Esophagus squamous epithelium (tissue), 4 donors: ENCODE measurements at regions not wholly inside any gene's neighbourhood (a gene's known extent, or its start where the extent isn't known, plus 50 kb on each side); places are given as distances from the start of the nearest gene placed in this dataset.

Experiments used
- CTCF ChIP-seq, 6 experiments: fragments of 450-650 bp in 4 of 6; fragments of 200-600 bp in 2 of 6; sonication (generic) in 2 of 6; IDR thresholded peaks; one replicate each; pipeline ENCODE4 v1.5.1; 2016 to 2019; ENCODE audit warnings: antibody characterized with exemption in 6 of 6, mild to moderate bottlenecking in 4 of 6, moderate library complexity in 4 of 6
- POLR2A ChIP-seq, 4 donors: fragments of 450-650 bp; IDR thresholded peaks; one replicate each; pipeline ENCODE4 v1.6.1; 2017; ENCODE audit warnings: antibody characterized with exemption in 4 of 4, mild to moderate bottlenecking in 4 of 4, moderate library complexity in 3 of 4

DNA sequence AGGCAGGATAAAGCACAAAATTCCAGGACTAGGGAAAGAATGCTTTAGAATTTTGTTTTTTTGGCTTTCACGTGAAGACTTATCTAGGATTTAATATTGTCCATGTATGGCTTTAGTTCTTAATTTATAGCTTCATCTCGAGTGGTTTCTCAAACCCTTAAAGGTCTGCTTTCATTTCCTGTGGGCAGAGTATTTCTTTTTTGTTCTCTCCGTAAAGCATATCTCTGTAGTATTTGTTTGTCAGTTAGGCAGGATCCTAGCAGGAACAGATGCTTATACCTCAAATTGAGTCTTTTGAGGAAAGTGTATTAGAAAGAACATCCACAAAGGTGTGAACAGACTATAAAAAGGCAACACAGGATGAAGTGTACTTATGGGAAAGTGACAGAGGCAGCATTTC lies 697.1 kb upstream of the SEL1L start:
- no peak for TF ChIP-seq CTCF (IDR thresholded peaks at IDR 0.05)
- no peak for TF ChIP-seq POLR2A (IDR thresholded peaks at IDR 0.05)
